H1 (cell line): ENCODE measurements at regions not wholly inside any gene's neighbourhood (a gene's known extent, or its start where the extent isn't known, plus 50 kb on each side); places are given as distances from the start of the nearest gene placed in this dataset.

Experiments
- CTCF ChIA-PET: fragments of 300-600 bp; sonication (Branson Sonifier 250); formaldehyde crosslinking; loops from one replicate; lab custom pipeline; 2021; ENCODE audit not compliant: partially characterized antibody; lab: Charles Lee
- POLR2A ChIA-PET: fragments of 300-600 bp; sonication (Branson Sonifier 250); formaldehyde crosslinking; loops from one replicate; lab custom pipeline; 2021; ENCODE audit warnings: inconsistent platforms; ENCODE audit not compliant: partially characterized antibody; lab: Charles Lee
- DNase-seq, 2 experiments: peaks; one replicate each; pipeline versions ENCODE4 v3.0.0 to v3.0.0-alpha.2; 2010 to 2022; ENCODE audit warnings: low spot score in 2 of 2, low read depth in 1 of 2, mixed read lengths in 1 of 2
- FAIRE-seq: peaks from 2 replicates; lab custom pipeline; 2011; peaks lifted over from hg19 to GRCh38; lab: Jason Lieb, UNC
- H2AFZ ChIP-seq: 2 replicates; pipeline ENCODE4 v1.8.1; 2012; ENCODE audit warnings: low read length, inconsistent platforms
- H2AK5ac ChIP-seq: 2 replicates; pipeline ENCODE4 v1.6.1; 2013; ENCODE audit warnings: low read depth, low read length
- H2BK120ac ChIP-seq: replicated peaks from 2 replicates; pipeline ENCODE3; 2013; ENCODE audit warnings: low read depth, low read length, inconsistent platforms
- H2BK12ac ChIP-seq: 2 replicates; pipeline ENCODE4 v1.6.1; 2013; ENCODE audit warnings: low read depth, low read length
- H2BK15ac ChIP-seq: 2 replicates; pipeline ENCODE4 v1.6.1; 2013; ENCODE audit warnings: low read length
- H2BK20ac ChIP-seq: 2 replicates; pipeline ENCODE4 v1.6.1; 2013; ENCODE audit warnings: low read length
- H2BK5ac ChIP-seq: 2 replicates; pipeline ENCODE4 v1.6.1; 2013; ENCODE audit warnings: low read depth, low read length
- H3K14ac ChIP-seq: 2 replicates; pipeline ENCODE4 v1.6.1; 2013; ENCODE audit warnings: inconsistent platforms; ENCODE audit not compliant: insufficient read length
- H3K18ac ChIP-seq: 2 replicates; pipeline ENCODE4 v1.6.1; 2013; ENCODE audit warnings: low read length; ENCODE audit errors: extremely low read depth
- H3K23ac ChIP-seq: 2 replicates; pipeline ENCODE4 v1.6.1; 2013; ENCODE audit warnings: inconsistent platforms; ENCODE audit not compliant: insufficient read length
- H3K23me2 ChIP-seq: 2 replicates; pipeline ENCODE4 v1.6.1; 2013; ENCODE audit warnings: low read depth, low read length
- H3K27ac ChIP-seq: 2 replicates; pipeline ENCODE4 v1.6.1; 2011; ENCODE audit warnings: low read depth, low read length, inconsistent platforms
- H3K27me3 ChIP-seq, 4 experiments: replicated peaks in 1 of 4; 1 replicate in 1 of 4; 2 replicates in 3 of 4; pipeline versions ENCODE4 v1.6.1 to v1.8.1; 2011 to 2013; ENCODE audit warnings: low read length in 3 of 4, mild to moderate bottlenecking in 3 of 4, inconsistent platforms in 2 of 4, mixed read lengths in 2 of 4, moderate library complexity in 1 of 4; ENCODE audit not compliant: control insufficient read depth in 3 of 4, insufficient read depth in 3 of 4; ENCODE audit errors: extremely low read depth in 1 of 4
- H3K36me3 ChIP-seq, 4 experiments: 2 replicates each; pipeline versions ENCODE4 v1.6.1 to v1.8.1; 2011 to 2013; ENCODE audit warnings: mild to moderate bottlenecking in 4 of 4, low read length in 3 of 4, moderate library complexity in 2 of 4, control low read depth in 1 of 4, inconsistent platforms in 1 of 4; ENCODE audit not compliant: insufficient read depth in 4 of 4, control insufficient read depth in 2 of 4
- H3K4ac ChIP-seq: replicated peaks from 2 replicates; pipeline ENCODE3; 2013; ENCODE audit warnings: low read length, low read depth, mixed read lengths, inconsistent platforms; ENCODE audit not compliant: insufficient read length
- H3K4me1 ChIP-seq, 4 experiments: replicated peaks in 1 of 4; 1 replicate in 1 of 4; 2 replicates in 3 of 4; pipeline versions ENCODE4 v1.6.1 to v1.8.1; 2011 to 2013; ENCODE audit warnings: low read length in 3 of 4, inconsistent platforms in 2 of 4, mixed read lengths in 1 of 4; ENCODE audit not compliant: insufficient read depth in 4 of 4, control insufficient read depth in 3 of 4
- H3K4me2 ChIP-seq, 2 experiments: 2 replicates each; pipeline versions ENCODE4 v1.6.1 to v1.8.1; 2011 to 2013; ENCODE audit warnings: low read depth in 2 of 2, low read length in 2 of 2, control low read depth in 1 of 2, inconsistent platforms in 1 of 2, mild to moderate bottlenecking in 1 of 2; ENCODE audit not compliant: insufficient read depth in 1 of 2
- H3K4me3 ChIP-seq, 4 experiments: fragments of 200-600, 300-600 bp in 1 of 4; sonication (generic), shearing (Covaris generic), sonication (Bioruptor Twin) in 1 of 4; 2 replicates each; pipeline versions ENCODE4 v1.5.1 to v1.8.1; 2011 to 2016; ENCODE audit warnings: low read length in 4 of 4, low read depth in 3 of 4, control low read depth in 2 of 4, inconsistent platforms in 2 of 4, mild to moderate bottlenecking in 2 of 4, mixed read lengths in 1 of 4, moderate library complexity in 1 of 4; ENCODE audit not compliant: insufficient read depth in 2 of 4; ENCODE audit errors: extremely low read depth in 1 of 4
- H3K56ac ChIP-seq: replicated peaks from 2 replicates; pipeline ENCODE3; 2013; ENCODE audit warnings: low read depth, mild to moderate bottlenecking, mixed read lengths, low read length, inconsistent platforms; ENCODE audit not compliant: insufficient read length
- H3K79me1 ChIP-seq: 2 replicates; pipeline ENCODE4 v1.6.1; 2013; ENCODE audit warnings: low read depth, low read length, control low read depth
- H3K79me2 ChIP-seq, 2 experiments: 2 replicates each; pipeline versions ENCODE4 v1.6.1 to v1.8.1; 2012 to 2013; ENCODE audit warnings: low read length in 2 of 2, mild to moderate bottlenecking in 2 of 2, inconsistent platforms in 1 of 2; ENCODE audit not compliant: insufficient read depth in 2 of 2, control insufficient read depth in 1 of 2
- H3K9ac ChIP-seq, 4 experiments: replicated peaks in 1 of 4; 1 replicate in 1 of 4; 2 replicates in 3 of 4; pipeline versions ENCODE4 v1.6.1 to v1.8.1; 2011 to 2013; ENCODE audit warnings: low read depth in 3 of 4, low read length in 3 of 4, control low read depth in 2 of 4, mild to moderate bottlenecking in 2 of 4, moderate library complexity in 2 of 4, inconsistent platforms in 1 of 4; ENCODE audit errors: extremely low read depth in 1 of 4
- H3K9me3 ChIP-seq, 2 experiments: 2 replicates each; pipeline versions ENCODE4 v1.6.1 to v1.8.1; 2012 to 2013; ENCODE audit warnings: mild to moderate bottlenecking in 2 of 2, moderate library complexity in 2 of 2, control low read depth in 1 of 2, inconsistent platforms in 1 of 2, low read depth in 1 of 2, low read length in 1 of 2, mixed read lengths in 1 of 2; ENCODE audit not compliant: insufficient read depth in 2 of 2
- H4K20me1 ChIP-seq, 2 experiments: replicated peaks in 1 of 2; 2 replicates each; pipeline versions ENCODE3 to v1.8.1; 2011 to 2013; ENCODE audit warnings: inconsistent platforms in 2 of 2, low read length in 2 of 2, mild to moderate bottlenecking in 1 of 2; ENCODE audit not compliant: insufficient read depth in 2 of 2, control insufficient read depth in 1 of 2
- H4K5ac ChIP-seq: 2 replicates; pipeline ENCODE4 v1.6.1; 2013; ENCODE audit warnings: low read length, low read depth, mixed read lengths, inconsistent platforms; ENCODE audit not compliant: insufficient read length
- H4K8ac ChIP-seq: 2 replicates; pipeline ENCODE4 v1.8.0; 2013; ENCODE audit warnings: mild to moderate bottlenecking, moderate library complexity, low read length, inconsistent platforms; ENCODE audit not compliant: insufficient read depth; ENCODE audit errors: extremely low read depth
- H4K91ac ChIP-seq: replicated peaks from 2 replicates; pipeline ENCODE3; 2013; ENCODE audit warnings: low read length, mixed read lengths, inconsistent platforms; ENCODE audit not compliant: insufficient read length
- BACH1 ChIP-seq: IDR thresholded peaks from 2 replicates; pipeline ENCODE4 v1.6.1; 2012; ENCODE audit warnings: low read length, improper control_type of control experiment
- BRCA1 ChIP-seq: IDR thresholded peaks from 2 replicates; pipeline ENCODE4 v1.6.1; 2012; ENCODE audit warnings: low read depth, low read length, improper control_type of control experiment
- CBX5 ChIP-seq: fragments of 300-800, 300-1000 bp; sonication (generic); IDR thresholded peaks from 2 replicates; pipeline ENCODE4 v1.7.1; 2016; ENCODE audit warnings: antibody characterized with exemption, low read length, low read depth
- CTBP2 ChIP-seq: IDR thresholded peaks from 2 replicates; pipeline ENCODE4 v1.7.0; 2011; ENCODE audit warnings: borderline replicate concordance, mild to moderate bottlenecking, moderate library complexity, mixed read lengths, low read length; ENCODE audit not compliant: insufficient read depth, insufficient read length
- E2F6 ChIP-seq: IDR thresholded peaks from 2 replicates; pipeline ENCODE4 v1.6.1; 2012; ENCODE audit warnings: inconsistent platforms
- JUND ChIP-seq: IDR thresholded peaks from 2 replicates; pipeline ENCODE4 v1.6.1; 2011; ENCODE audit warnings: mild to moderate bottlenecking, improper control_type of control experiment, low read length
- KDM5A ChIP-seq: fragments of 200-600 bp; IDR thresholded peaks from 2 replicates; pipeline ENCODE4 v1.7.1; 2012; ENCODE audit warnings: mild to moderate bottlenecking, low read length, inconsistent platforms, mixed read lengths
- NANOG ChIP-seq: IDR thresholded peaks from 2 replicates; pipeline ENCODE4 v1.6.1; 2011; ENCODE audit warnings: low read length, low read depth, mild to moderate bottlenecking, inconsistent platforms; ENCODE audit not compliant: insufficient read depth, poor library complexity, severe bottlenecking
- POU5F1 ChIP-seq: IDR thresholded peaks from 2 replicates; pipeline ENCODE4 v1.6.1; 2011; ENCODE audit warnings: low read depth, mild to moderate bottlenecking, low read length, moderate library complexity
- RXRA ChIP-seq: IDR thresholded peaks from 2 replicates; pipeline ENCODE4 v1.6.1; 2011; ENCODE audit warnings: low read depth, mild to moderate bottlenecking, low read length, moderate library complexity; ENCODE audit not compliant: insufficient read depth
- SIN3A ChIP-seq, 2 experiments: IDR thresholded peaks in 1 of 2; conservative IDR thresholded peaks in 1 of 2; 2 replicates each; pipeline ENCODE4 v1.6.1; 2011 to 2012; ENCODE audit warnings: low read length in 2 of 2, improper control_type of control experiment in 1 of 2, low read depth in 1 of 2, mild to moderate bottlenecking in 1 of 2
- SP4 ChIP-seq: IDR thresholded peaks from 2 replicates; pipeline ENCODE4 v1.6.1; 2012; ENCODE audit warnings: low read length, inconsistent platforms
- USF2 ChIP-seq: IDR thresholded peaks from 2 replicates; pipeline ENCODE4 v1.6.1; 2011; ENCODE audit warnings: low read length, improper control_type of control experiment
- WGBS, 2 experiments: shearing (Covaris generic) in 1 of 2; methylation state at CpG; one replicate each; pipeline versions ENCODE4 v1.1.6 to v1.1.7; 2013 to 2015; ENCODE audit warnings: low lambda C conversion rate in 2 of 2, mixed read lengths in 2 of 2, inconsistent platforms in 1 of 2, low coverage in 1 of 2, missing lambda C conversion rate in 1 of 2; ENCODE audit not compliant: insufficient replicate concordance in 2 of 2, insufficient coverage in 1 of 2, insufficient read length in 1 of 2; ENCODE audit errors: extremely low coverage in 1 of 2, missing lambda C conversion rate in 1 of 2; 5-methylcytosine and 5-hydroxymethylcytosine counted together

GRCh38 chr1:209240351-209240750 lies 343.2 kb upstream of the CAMK1G start:
- Histone ChIP-seq H4K91ac (no peak overlapping the region), H3K56ac (no peak overlapping the region), H3K14ac (no peak overlapping the region), H2BK15ac (no peak overlapping the region), H2BK120ac (no peak overlapping the region), H3K36me3 (no peaks in the 10 kb centered on the region), H3K9ac (no peak overlapping the region), H3K23me2 (no peaks in the 10 kb centered on the region; the same call in 1 of the 2 replicates), H3K79me2 (no peaks in the 10 kb centered on the region), H4K5ac (no peak overlapping the region), H3K4ac (no peak overlapping the region), H3K27me3 (no peaks in the 10 kb centered on the region), H2AFZ (no peak overlapping the region), H3K4me2 (no peak overlapping the region), H2BK5ac (no peak overlapping the region), H4K20me1 (no peaks in the 10 kb centered on the region), H3K4me3 (no peak overlapping the region), H2AK5ac (no peak overlapping the region), H3K79me1 (no peaks in the 10 kb centered on the region), H3K23ac (no peak overlapping the region), H3K18ac (no peak overlapping the region), H2BK12ac (no peak overlapping the region), H3K4me1 (no peaks in the 10 kb centered on the region), H4K8ac (no peak overlapping the region), H3K9me3 (no peaks in the 10 kb centered on the region), H3K27ac (no peak overlapping the region), H2BK20ac (no peak overlapping the region)
- POLR2A ChIA-PET, result no interaction called here
- WGBS, 2 experiments, result 74% methylated on average over 2 of the region's 2 CpGs; no CpG with 5 or more reads in 1 of the 2 experiments
- FAIRE-seq, result no peak
- no peak for DNase-seq
- CTCF ChIA-PET, result interaction anchor here (1.2 to 6.6 kb wide), 2 partner anchors 9 to 273 kb away, joined by 3 to 37 read pairs; no protein-coding TSS in a partner anchor
- no peak for TF ChIP-seq POU5F1
- no peak for TF ChIP-seq BRCA1
- TF ChIP-seq NANOG, result no peak
- no peak for TF ChIP-seq SIN3A (conservative IDR thresholded peaks at IDR 0.05 in 1 of 2, IDR thresholded peaks at IDR 0.05 in 1 of 2; ENCODE audit: low read depth in 1 of 2, low read length in 2 of 2)
- TF ChIP-seq BACH1, result no peak
- TF ChIP-seq SP4, result no peak
- no peak for TF ChIP-seq CBX5
- no peak for TF ChIP-seq USF2
- TF ChIP-seq JUND, result no peak
- TF ChIP-seq E2F6, result no peak
- no peak for TF ChIP-seq CTBP2
- TF ChIP-seq KDM5A, result no peak
- TF ChIP-seq RXRA, result no peak
